ENCODE measurements at regions not wholly inside any gene's neighbourhood (a gene's known extent, or its start where the extent isn't known, plus 50 kb on each side); places are given as distances from the start of the nearest gene placed in this dataset.

GRCh38 chr12:123094349-123095077 is 56.4 kb downstream of the PITPNM2 start (continued):
- peak; percentile 25; the same call in 1 of the 2 replicates for TF ChIP-seq DRAP1 (CRISPR knock-in tag; IDR thresholded peaks at IDR 0.05)
- no peak for TF ChIP-seq ZNF768 (CRISPR knock-in tag; IDR thresholded peaks at IDR 0.05)
- no peak for TF ChIP-seq SUZ12 (IDR thresholded peaks at IDR 0.05; ENCODE audit: low read depth, low read length)
- TF ChIP-seq ZNF891 (CRISPR knock-in tag; IDR thresholded peaks at IDR 0.05), result no peak
- TF ChIP-seq KAT7 (CRISPR knock-in tag; IDR thresholded peaks at IDR 0.05; ENCODE audit: borderline replicate concordance), result no peak
- peak; percentile 73 for TF ChIP-seq PAXIP1 (CRISPR knock-in tag; conservative IDR thresholded peaks at IDR 0.05)
- no peak for TF ChIP-seq ZFP37 (CRISPR knock-in tag; IDR thresholded peaks at IDR 0.05; ENCODE audit: borderline replicate concordance)
- no peak for TF ChIP-seq DMTF1 (CRISPR knock-in tag; IDR thresholded peaks at IDR 0.05)
- no peak for TF ChIP-seq CBX2 (IDR thresholded peaks at IDR 0.05; ENCODE audit: low read depth, low read length)
- no peak for TF ChIP-seq CBX2 (CRISPR knock-in tag; IDR thresholded peaks at IDR 0.05; ENCODE audit: low read depth)
- TF ChIP-seq ZNF614 (CRISPR knock-in tag; IDR thresholded peaks at IDR 0.05; ENCODE audit: borderline replicate concordance), result no peak
- TF ChIP-seq ZNF12 (CRISPR knock-in tag; IDR thresholded peaks at IDR 0.05), result no peak
- no peak for TF ChIP-seq MTERF4 (CRISPR knock-in tag; IDR thresholded peaks at IDR 0.05)
- TF ChIP-seq ZNF292 (CRISPR knock-in tag; IDR thresholded peaks at IDR 0.05; ENCODE audit: borderline replicate concordance, low read depth), result no peak
- TF ChIP-seq TGIF2 (CRISPR knock-in tag; IDR thresholded peaks at IDR 0.05), result no peak
- no peak for TF ChIP-seq ZNF17 (CRISPR knock-in tag; IDR thresholded peaks at IDR 0.05)
- TF ChIP-seq CHD4 (IDR thresholded peaks at IDR 0.05; ENCODE audit: borderline replicate concordance, low read length), result no peak
- peak; percentile 47; the same call in 1 of the 2 replicates for TF ChIP-seq IRF9 (CRISPR knock-in tag; IDR thresholded peaks at IDR 0.05; ENCODE audit: borderline replicate concordance)

All from HepG2 (cell line).